Trophoblast cell (in vitro differentiated cells and primary cell): ENCODE measurements at regions not wholly inside any gene's neighbourhood (a gene's known extent, or its start where the extent isn't known, plus 50 kb on each side); places are given as distances from the start of the nearest gene placed in this dataset.

Experiments
- DNase-seq, 2 donors: peaks; one replicate each; pipeline ENCODE4 v3.0.0-alpha.2; 2016
- H2AFZ ChIP-seq: 2 replicates; pipeline ENCODE4 v1.6.1; 2013; ENCODE audit warnings: low read length, moderate library complexity, mild to moderate bottlenecking; ENCODE audit not compliant: insufficient read depth, poor library complexity
- H2AK5ac ChIP-seq: 2 replicates; pipeline ENCODE4 v1.6.1; 2013; ENCODE audit warnings: mild to moderate bottlenecking, low read length
- H2BK120ac ChIP-seq: 2 replicates; pipeline ENCODE4 v1.6.1; 2013; ENCODE audit warnings: low read length, mild to moderate bottlenecking, moderate library complexity; ENCODE audit not compliant: insufficient read depth, poor library complexity
- H2BK12ac ChIP-seq: 2 replicates; pipeline ENCODE4 v1.6.1; 2013; ENCODE audit warnings: mild to moderate bottlenecking, low read length, moderate library complexity
- H2BK5ac ChIP-seq: 2 replicates; pipeline ENCODE4 v1.6.1; 2013; ENCODE audit warnings: low read length, low read depth, moderate library complexity, mild to moderate bottlenecking; ENCODE audit not compliant: poor library complexity
- H3K14ac ChIP-seq: 2 replicates; pipeline ENCODE4 v1.6.1; 2013; ENCODE audit warnings: mild to moderate bottlenecking, low read length
- H3K18ac ChIP-seq: 2 replicates; pipeline ENCODE4 v1.6.1; 2013; ENCODE audit warnings: mild to moderate bottlenecking, low read length
- H3K23ac ChIP-seq: 2 replicates; pipeline ENCODE4 v1.6.1; 2013; ENCODE audit warnings: low read length
- H3K27ac ChIP-seq: 2 replicates; pipeline ENCODE4 v1.5.1; 2013; ENCODE audit warnings: low read depth, mild to moderate bottlenecking, inconsistent platforms, low read length, moderate library complexity
- H3K27me3 ChIP-seq: 2 replicates; pipeline ENCODE4 v1.6.1; 2013; ENCODE audit warnings: inconsistent platforms, mild to moderate bottlenecking, low read length, moderate library complexity; ENCODE audit not compliant: insufficient read depth
- H3K36me3 ChIP-seq, 2 experiments: 1 replicate in 1 of 2; 2 replicates in 1 of 2; pipeline ENCODE4 v1.6.1; 2013; ENCODE audit warnings: low read length in 2 of 2, mild to moderate bottlenecking in 2 of 2, moderate library complexity in 1 of 2; ENCODE audit not compliant: insufficient read depth in 2 of 2, control insufficient read depth in 1 of 2
- H3K4ac ChIP-seq: 2 replicates; pipeline ENCODE4 v1.6.1; 2013; ENCODE audit warnings: low read depth, mild to moderate bottlenecking, low read length, moderate library complexity
- H3K4me1 ChIP-seq, 2 experiments: 1 replicate in 1 of 2; 2 replicates in 1 of 2; pipeline ENCODE4 v1.6.1; 2013; ENCODE audit warnings: low read length in 2 of 2, mild to moderate bottlenecking in 2 of 2, moderate library complexity in 1 of 2; ENCODE audit not compliant: insufficient read depth in 2 of 2, control insufficient read depth in 1 of 2
- H3K4me2 ChIP-seq: 2 replicates; pipeline ENCODE4 v1.6.1; 2013; ENCODE audit warnings: inconsistent platforms, mild to moderate bottlenecking, low read length, moderate library complexity
- H3K4me3 ChIP-seq: 2 replicates; pipeline ENCODE4 v1.5.1; 2013; ENCODE audit warnings: mild to moderate bottlenecking, low read depth, low read length, inconsistent platforms
- H3K79me1 ChIP-seq: one replicate; pipeline ENCODE4 v1.6.1; 2013; ENCODE audit warnings: low read length
- H3K79me2 ChIP-seq: 2 replicates; pipeline ENCODE4 v1.6.1; 2013; ENCODE audit warnings: low read length, mild to moderate bottlenecking; ENCODE audit not compliant: control insufficient read depth, insufficient read depth, poor library complexity
- H3K9ac ChIP-seq: 2 replicates; pipeline ENCODE4 v1.6.1; 2013; ENCODE audit warnings: mild to moderate bottlenecking, low read length
- H3K9me3 ChIP-seq: 2 replicates; pipeline ENCODE4 v1.6.1; 2013; ENCODE audit warnings: low read depth, mild to moderate bottlenecking, control low read depth, inconsistent platforms, low read length; ENCODE audit not compliant: insufficient read depth
- H4K12ac ChIP-seq: 2 replicates; pipeline ENCODE4 v1.6.1; 2013; ENCODE audit warnings: low read depth, mild to moderate bottlenecking, low read length, moderate library complexity
- H4K8ac ChIP-seq: 2 replicates; pipeline ENCODE4 v1.6.1; 2013; ENCODE audit warnings: low read depth, mild to moderate bottlenecking, low read length, moderate library complexity
- H4K91ac ChIP-seq: one replicate; pipeline ENCODE4 v1.6.1; 2013; ENCODE audit warnings: low read depth, mild to moderate bottlenecking, low read length, moderate library complexity
- WGBS: extraction: QIAGEN DNeasy Blood & Tissue Kit; methylation state at CpG from one replicate; pipeline ENCODE4 v1.1.7; 2013; ENCODE audit warnings: missing lambda C conversion rate; ENCODE audit not compliant: insufficient read length, insufficient coverage; ENCODE audit errors: extremely low coverage; 5-methylcytosine and 5-hydroxymethylcytosine counted together

DNA sequence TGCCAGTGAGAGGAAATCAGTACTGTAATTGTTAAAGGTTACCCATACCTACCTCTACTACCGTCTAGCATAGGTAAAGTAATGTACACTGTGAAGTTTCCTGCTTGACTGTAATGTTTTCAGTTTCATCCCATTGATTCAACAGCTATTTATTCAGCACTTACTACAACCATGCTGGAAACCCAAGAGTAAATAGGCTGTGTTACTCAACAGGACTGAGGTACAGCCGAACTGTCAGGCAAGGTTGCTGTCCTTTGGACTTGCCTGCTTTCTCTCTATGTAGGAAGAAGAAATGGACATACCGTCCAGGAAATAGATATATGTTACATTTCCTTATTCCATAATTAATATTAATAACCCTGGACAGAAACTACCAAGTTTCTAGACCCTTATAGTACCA lies 265.5 kb downstream of the NR2F2 start:
- Histone ChIP-seq H2AK5ac (no peak overlapping the region), H3K79me2 (no peaks in the 10 kb centered on the region), H3K36me3 (no peaks in the 10 kb centered on the region), H3K27me3 (no peaks in the 10 kb centered on the region), H2BK12ac (no peak overlapping the region), H2BK5ac (no peak overlapping the region), H3K27ac (no peak overlapping the region), H3K14ac (no peak overlapping the region), H3K4me1 (no peaks in the 10 kb centered on the region), H4K12ac (no peak overlapping the region), H3K4ac (no peak overlapping the region), H4K8ac (no peak overlapping the region), H3K4me2 (no peak overlapping the region), H3K23ac (no peak overlapping the region), H2AFZ (no peak overlapping the region), H3K79me1 (no peaks in the 10 kb centered on the region), H2BK120ac (no peak overlapping the region), H3K4me3 (no peak overlapping the region), H4K91ac (no peak overlapping the region), H3K9ac (no peak overlapping the region), H3K18ac (no peak overlapping the region), H3K9me3 (no peaks in the 10 kb centered on the region)
- DNase-seq = no peak
- no CpG with 5 or more reads among the region's 3 CpGs for WGBS

DNA sequence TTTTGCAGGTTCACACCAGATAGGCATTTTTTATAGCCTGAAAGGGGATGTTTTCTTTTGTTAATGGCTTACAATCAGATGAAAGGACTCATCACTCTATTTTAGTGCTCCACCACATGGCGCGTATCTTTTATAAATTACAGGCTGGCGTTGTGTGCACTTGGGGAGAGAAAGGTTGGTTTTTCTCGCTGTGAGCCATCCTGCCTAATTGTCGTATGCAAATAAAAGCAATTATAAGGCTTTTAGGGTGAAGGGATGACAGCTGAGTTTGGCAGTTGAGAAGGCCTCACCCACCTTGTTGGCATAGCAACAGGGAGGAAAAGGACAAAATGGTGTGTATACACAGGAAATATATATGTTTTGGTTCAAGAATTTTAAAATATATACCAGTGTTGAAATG lies 268.0 kb downstream of the NR2F2 start:
- no peak for DNase-seq
- no CpG with 5 or more reads among the region's 5 CpGs for WGBS

DNA sequence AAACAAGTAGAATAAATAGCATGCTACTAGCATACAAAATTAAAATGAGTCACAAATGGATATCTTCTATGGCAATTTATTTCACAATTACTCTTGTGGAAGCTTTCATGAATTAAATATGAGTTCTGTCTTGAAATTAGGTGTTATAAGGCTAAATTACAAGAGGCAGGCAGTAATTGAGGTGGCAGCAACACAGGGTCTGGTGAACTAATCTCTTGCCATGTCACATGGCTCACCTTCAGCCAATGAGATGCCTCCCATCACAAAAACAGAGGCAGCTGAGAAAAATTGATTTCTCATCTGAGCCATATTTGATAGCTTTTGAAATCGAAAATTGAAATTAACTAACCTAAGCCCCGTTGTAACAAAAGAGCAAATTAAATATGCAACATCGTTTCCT lies 268.8 kb downstream of the NR2F2 start:
- no peak overlapping the region for H4K91ac ChIP-seq
- H3K4me3 ChIP-seq = no peak overlapping the region
- no CpG with 5 or more reads among the region's 3 CpGs for WGBS
- no peaks in the 10 kb centered on the region for H3K9me3 ChIP-seq
- no peak overlapping the region for H3K4ac ChIP-seq
- no peak overlapping the region for H3K23ac ChIP-seq
- DNase-seq = no peak
- H3K9ac ChIP-seq = no peak overlapping the region
- H4K12ac ChIP-seq = no peak overlapping the region
- no peak overlapping the region for H2BK120ac ChIP-seq
- no peak overlapping the region for H3K4me2 ChIP-seq
- H3K79me1 ChIP-seq = no peaks in the 10 kb centered on the region
- no peak overlapping the region for H3K14ac ChIP-seq
- no peaks in the 10 kb centered on the region for H3K79me2 ChIP-seq
- no peak overlapping the region for H3K27ac ChIP-seq
- H4K8ac ChIP-seq = no peak overlapping the region
- no peaks in the 10 kb centered on the region for H3K4me1 ChIP-seq
- no peak overlapping the region for H2AK5ac ChIP-seq
- H3K36me3 ChIP-seq = no peaks in the 10 kb centered on the region
- no peaks in the 10 kb centered on the region for H3K27me3 ChIP-seq
- no peak overlapping the region for H2BK12ac ChIP-seq
- no peak overlapping the region for H2AFZ ChIP-seq
- no peak overlapping the region for H2BK5ac ChIP-seq
- no peak overlapping the region for H3K18ac ChIP-seq

More for the DNA sequence above, 268.0 kb downstream of the NR2F2 start:
- no peak overlapping the region for H4K12ac ChIP-seq
- no peak overlapping the region for H3K4ac ChIP-seq
- H3K27ac ChIP-seq = no peak overlapping the region
- no peaks in the 10 kb centered on the region for H3K27me3 ChIP-seq
- H3K9me3 ChIP-seq = no peaks in the 10 kb centered on the region
- no peak overlapping the region for H3K4me2 ChIP-seq
- H3K18ac ChIP-seq = no peak overlapping the region
- no peaks in the 10 kb centered on the region for H3K79me2 ChIP-seq
- H3K14ac ChIP-seq = no peak overlapping the region
- H4K91ac ChIP-seq = no peak overlapping the region
- no peaks in the 10 kb centered on the region for H3K4me1 ChIP-seq
- H4K8ac ChIP-seq = no peak overlapping the region
- no peak overlapping the region for H2AK5ac ChIP-seq
- H3K9ac ChIP-seq = no peak overlapping the region
- H3K23ac ChIP-seq = no peak overlapping the region
- H3K79me1 ChIP-seq = no peaks in the 10 kb centered on the region
- no peak overlapping the region for H2BK5ac ChIP-seq
- H2BK120ac ChIP-seq = no peak overlapping the region
- no peak overlapping the region for H2AFZ ChIP-seq
- no peaks in the 10 kb centered on the region for H3K36me3 ChIP-seq
- H3K4me3 ChIP-seq = no peak overlapping the region
- H2BK12ac ChIP-seq = no peak overlapping the region

DNA sequence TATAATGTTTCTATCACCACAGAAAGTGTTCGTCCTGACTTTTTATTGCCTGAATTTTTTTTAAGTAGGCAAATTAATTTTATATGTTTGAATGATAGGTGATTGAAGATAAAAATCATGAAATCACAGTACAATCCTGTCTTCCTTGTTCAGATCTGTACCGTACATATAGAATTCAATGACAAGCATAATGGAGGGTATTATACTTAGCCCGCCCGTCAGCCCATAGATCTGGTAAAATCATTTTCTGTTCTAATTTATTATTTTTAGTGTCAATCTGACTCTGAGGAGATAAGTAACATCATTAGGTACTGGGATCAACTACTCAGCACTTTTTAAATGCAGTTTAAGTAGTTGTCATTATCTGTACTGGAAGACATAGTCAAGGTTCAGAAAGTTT lies 269.9 kb downstream of the NR2F2 start:
- Histone ChIP-seq H2AFZ (no peak overlapping the region), H4K12ac (no peak overlapping the region), H3K4me3 (no peak overlapping the region), H3K4me1 (no peaks in the 10 kb centered on the region), H2BK5ac (no peak overlapping the region), H3K27ac (no peak overlapping the region), H4K8ac (no peak overlapping the region), H3K9me3 (no peaks in the 10 kb centered on the region), H3K79me2 (no peaks in the 10 kb centered on the region), H4K91ac (no peak overlapping the region), H2BK12ac (no peak overlapping the region), H3K18ac (no peak overlapping the region), H3K23ac (no peak overlapping the region), H2BK120ac (no peak overlapping the region), H3K4ac (no peak overlapping the region), H3K27me3 (no peaks in the 10 kb centered on the region), H2AK5ac (no peak overlapping the region), H3K4me2 (no peak overlapping the region), H3K9ac (no peak overlapping the region), H3K36me3 (no peaks in the 10 kb centered on the region), H3K79me1 (no peaks in the 10 kb centered on the region), H3K14ac (no peak overlapping the region)
- WGBS = no CpG with 5 or more reads among the region's 4 CpGs
- DNase-seq = no peak
